BJ (cell line): ENCODE measurements at regions not wholly inside any gene's neighbourhood (a gene's known extent, or its start where the extent isn't known, plus 50 kb on each side); places are given as distances from the start of the nearest gene placed in this dataset.

Experiments
- CTCF ChIA-PET: fragments of 350-600 bp; formaldehyde crosslinking; extraction: SDS; loops from one replicate; lab custom pipeline; 2021; ENCODE audit warnings: antibody characterized with exemption, inconsistent platforms; lab: Yijun Ruan, JAX
- POLR2A ChIA-PET: fragments of 300-600 bp; sonication (Branson Sonifier 250); formaldehyde crosslinking; extraction: SDS; loops from one replicate; lab custom pipeline; 2021; ENCODE audit warnings: antibody characterized with exemption; lab: Charles Lee
- DNase-seq: peaks from one replicate; pipeline ENCODE4 v3.0.0-alpha.2; 2011; ENCODE audit warnings: low read depth
- H3K27me3 ChIP-seq: 2 replicates; pipeline ENCODE4 v1.6.0; 2011; ENCODE audit warnings: low read length; ENCODE audit not compliant: control insufficient read depth, insufficient read depth
- H3K36me3 ChIP-seq: 2 replicates; pipeline ENCODE4 v1.5.1; 2011; ENCODE audit warnings: low read length; ENCODE audit not compliant: control insufficient read depth, insufficient read depth
- H3K4me3 ChIP-seq: 2 replicates; pipeline ENCODE4 v1.5.1; 2011; ENCODE audit warnings: low read depth, mild to moderate bottlenecking, control low read depth, low read length
- CTCF ChIP-seq: IDR thresholded peaks from 2 replicates; pipeline ENCODE4 v1.5.1; 2011; ENCODE audit warnings: low read depth, mild to moderate bottlenecking, control low read depth, inconsistent platforms, low read length, moderate library complexity; ENCODE audit not compliant: insufficient read depth

- no peak for DNase-seq
Observed at GRCh38 chr9:80569236-80569635, 997.5 kb downstream of the TLE4 start.

DNA sequence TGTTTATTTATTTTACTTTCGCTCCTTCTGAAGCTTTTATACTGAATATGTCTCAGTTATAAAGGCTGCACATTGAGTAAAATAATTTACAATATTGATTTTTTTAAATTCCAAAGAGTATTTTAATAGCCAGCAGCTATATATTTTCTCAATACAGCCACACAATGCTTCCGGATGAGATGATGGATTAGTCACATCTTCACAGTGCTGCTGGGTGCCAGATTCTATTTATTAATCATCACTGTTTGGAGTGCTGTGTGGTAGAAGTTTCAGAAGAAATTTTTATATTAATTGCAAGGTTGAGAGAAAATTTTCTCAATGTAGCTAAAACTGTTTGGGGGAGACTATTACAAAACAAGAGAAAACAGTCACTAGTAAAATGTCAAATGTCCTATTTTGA is 989.8 kb downstream of the TLE4 start:
- no peak for DNase-seq
- TF ChIP-seq CTCF, result no peak
- POLR2A ChIA-PET, result no interaction called here

More at GRCh38 chr9:80569236-80569635, 997.5 kb downstream of the TLE4 start:
- Histone ChIP-seq H3K36me3 (no peaks in the 10 kb centered on the region), H3K4me3 (no peak overlapping the region), H3K27me3 (no peaks in the 10 kb centered on the region)
- ChIA-PET CTCF (no interaction called here), POLR2A (no interaction called here)
- TF ChIP-seq CTCF, result no peak

GRCh38 chr9:80560976-80561375 is 989.2 kb downstream of the TLE4 start:
- no peak for DNase-seq
- CTCF ChIA-PET, result no interaction called here
- H3K4me3 ChIP-seq, result no peak overlapping the region
- TF ChIP-seq CTCF, result no peak
- no peaks in the 10 kb centered on the region for H3K27me3 ChIP-seq
- POLR2A ChIA-PET, result no interaction called here
- no peaks in the 10 kb centered on the region for H3K36me3 ChIP-seq

More for the DNA sequence above, 989.8 kb downstream of the TLE4 start:
- CTCF ChIA-PET, result no interaction called here
- H3K27me3 ChIP-seq, result no peaks in the 10 kb centered on the region
- H3K4me3 ChIP-seq, result no peak overlapping the region
- H3K36me3 ChIP-seq, result no peaks in the 10 kb centered on the region

GRCh38 chr9:80557256-80557655 is 985.5 kb downstream of the TLE4 start:
- no peak overlapping the region for H3K4me3 ChIP-seq
- no peaks in the 10 kb centered on the region for H3K36me3 ChIP-seq
- DNase-seq, result no peak
- TF ChIP-seq CTCF, result no peak
- ChIA-PET CTCF (no interaction called here), POLR2A (no interaction called here)
- H3K27me3 ChIP-seq, result no peaks in the 10 kb centered on the region

- no peak for DNase-seq
- POLR2A ChIA-PET, result no interaction called here
- TF ChIP-seq CTCF, result no peak
- CTCF ChIA-PET, result no interaction called here
- no peaks in the 10 kb centered on the region for H3K36me3 ChIP-seq
- H3K4me3 ChIP-seq, result no peak overlapping the region
- H3K27me3 ChIP-seq, result no peaks in the 10 kb centered on the region
Observed at GRCh38 chr9:80556631-80557030, 984.9 kb downstream of the TLE4 start.
